Upper lobe of right lung (tissue), 1 donor: ENCODE measurements at regions not wholly inside any gene's neighbourhood (a gene's known extent, or its start where the extent isn't known, plus 50 kb on each side); places are given as distances from the start of the nearest gene placed in this dataset.
"Not testable (repeated sequence)": the region's sequence is repeated elsewhere in the genome, so short reads cannot be mapped to it uniquely, and the experiment has no call there.

ENCODE experiments used
- ATAC-seq: fragments of 200-7000 bp; cut with Tn5 transposase; one replicate; pipeline ENCODE4 v1.9.1; 2020; ENCODE audit warnings: mild to moderate bottlenecking, moderate library complexity
- DNase-seq: peaks from one replicate; pipeline ENCODE4 v3.0.0-alpha.2; 2020
- H3K27ac ChIP-seq: fragments of 200-600 bp; one replicate; pipeline ENCODE4 v1.8.0; 2022
- H3K27me3 ChIP-seq: fragments of 200-600 bp; one replicate; pipeline ENCODE4 v1.8.0; 2022; ENCODE audit warnings: mild to moderate bottlenecking
- H3K36me3 ChIP-seq: fragments of 200-600 bp; one replicate; pipeline ENCODE4 v1.8.0; 2022
- H3K4me1 ChIP-seq: fragments of 200-600 bp; one replicate; pipeline ENCODE4 v1.8.0; 2022
- H3K4me3 ChIP-seq: fragments of 200-600 bp; one replicate; pipeline ENCODE4 v1.8.0; 2022; ENCODE audit warnings: mild to moderate bottlenecking
- H3K9me3 ChIP-seq: fragments of 200-600 bp; one replicate; pipeline ENCODE4 v1.8.0; 2022
- intact Hi-C: fragments of 100-400 bp; cut with DNase I; formaldehyde crosslinking; loops from one replicate; pipeline ENCODE4 v1.11.0; 2022
- TF ChIP-seq, protein P1 (sequence below): fragments of 200-600 bp; IDR thresholded peaks from one replicate; pipeline ENCODE4 v1.8.0; 2022; ENCODE audit warnings: antibody characterized with exemption
- donor health status: DM: no; HTN: yes; CAD: no; lungs with severe emphysema.

DNA sequence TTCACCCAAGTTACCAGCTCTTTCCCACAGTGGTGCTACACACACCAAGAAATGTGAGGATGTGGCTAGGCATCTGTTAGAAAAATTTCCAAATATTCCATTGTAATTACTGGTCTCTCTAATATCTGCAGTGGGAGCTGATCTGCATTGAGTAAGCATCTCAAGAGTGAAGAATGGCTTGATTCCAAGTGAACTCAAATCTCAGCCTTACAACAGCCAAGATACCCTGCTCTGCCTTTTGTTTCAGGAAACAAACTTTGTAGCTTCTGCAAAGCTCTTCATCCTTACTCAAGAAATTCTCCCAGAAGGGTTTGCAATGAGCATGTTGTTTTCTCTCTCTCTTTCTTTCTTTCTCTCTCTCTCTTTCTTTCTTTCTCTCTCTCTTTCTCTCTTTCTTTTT lies 181.1 kb downstream of the FCRL5 start:
- no peaks in the 10 kb centered on the region for H3K27me3 ChIP-seq
- H3K4me1 ChIP-seq, result no peaks in the 10 kb centered on the region
- intact Hi-C loops, result loop anchor here (10.0 kb wide), 1 partner anchor 124 kb away; no protein-coding TSS in a partner anchor
- no peaks in the 10 kb centered on the region for H3K36me3 ChIP-seq
- ATAC-seq (no peak), DNase-seq (no peak)
- H3K9me3 ChIP-seq, result no peaks in the 10 kb centered on the region
- TF ChIP-seq, protein P1, sequence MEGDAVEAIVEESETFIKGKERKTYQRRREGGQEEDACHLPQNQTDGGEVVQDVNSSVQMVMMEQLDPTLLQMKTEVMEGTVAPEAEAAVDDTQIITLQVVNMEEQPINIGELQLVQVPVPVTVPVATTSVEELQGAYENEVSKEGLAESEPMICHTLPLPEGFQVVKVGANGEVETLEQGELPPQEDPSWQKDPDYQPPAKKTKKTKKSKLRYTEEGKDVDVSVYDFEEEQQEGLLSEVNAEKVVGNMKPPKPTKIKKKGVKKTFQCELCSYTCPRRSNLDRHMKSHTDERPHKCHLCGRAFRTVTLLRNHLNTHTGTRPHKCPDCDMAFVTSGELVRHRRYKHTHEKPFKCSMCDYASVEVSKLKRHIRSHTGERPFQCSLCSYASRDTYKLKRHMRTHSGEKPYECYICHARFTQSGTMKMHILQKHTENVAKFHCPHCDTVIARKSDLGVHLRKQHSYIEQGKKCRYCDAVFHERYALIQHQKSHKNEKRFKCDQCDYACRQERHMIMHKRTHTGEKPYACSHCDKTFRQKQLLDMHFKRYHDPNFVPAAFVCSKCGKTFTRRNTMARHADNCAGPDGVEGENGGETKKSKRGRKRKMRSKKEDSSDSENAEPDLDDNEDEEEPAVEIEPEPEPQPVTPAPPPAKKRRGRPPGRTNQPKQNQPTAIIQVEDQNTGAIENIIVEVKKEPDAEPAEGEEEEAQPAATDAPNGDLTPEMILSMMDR, result no peak
- no peak overlapping the region for H3K4me3 ChIP-seq
- H3K27ac ChIP-seq, result no peak overlapping the region

DNA sequence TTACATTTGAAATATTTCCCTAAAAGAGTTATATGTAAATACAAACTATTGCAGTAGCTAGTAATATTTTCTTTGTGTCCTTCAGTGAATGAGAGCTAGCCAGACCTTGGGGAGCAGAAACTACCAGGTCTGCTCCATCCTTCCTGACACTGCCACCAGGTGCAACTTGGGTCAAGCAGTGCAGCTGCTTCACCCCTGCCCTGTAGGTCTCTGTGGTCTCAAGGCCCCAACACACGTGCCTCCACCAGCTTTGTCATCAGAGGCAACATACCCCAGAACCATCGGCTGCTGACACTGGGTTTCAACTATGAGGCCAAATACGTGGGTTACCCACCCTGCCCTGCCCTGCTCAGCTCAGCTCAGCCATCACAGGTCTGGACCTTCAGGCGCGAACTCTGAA lies 181.6 kb downstream of the FCRL5 start:
- ATAC-seq, result no peak
- Histone ChIP-seq H3K9me3 (no peaks in the 10 kb centered on the region), H3K27me3 (no peaks in the 10 kb centered on the region), H3K4me1 (no peaks in the 10 kb centered on the region), H3K27ac (no peak overlapping the region), H3K4me3 (no peak overlapping the region), H3K36me3 (no peaks in the 10 kb centered on the region)
- TF ChIP-seq, protein P1, result no peak
- intact Hi-C loops, result loop anchor here (10.0 kb wide), 1 partner anchor 124 kb away; no protein-coding TSS in a partner anchor
- DNase-seq, result no peak

DNA sequence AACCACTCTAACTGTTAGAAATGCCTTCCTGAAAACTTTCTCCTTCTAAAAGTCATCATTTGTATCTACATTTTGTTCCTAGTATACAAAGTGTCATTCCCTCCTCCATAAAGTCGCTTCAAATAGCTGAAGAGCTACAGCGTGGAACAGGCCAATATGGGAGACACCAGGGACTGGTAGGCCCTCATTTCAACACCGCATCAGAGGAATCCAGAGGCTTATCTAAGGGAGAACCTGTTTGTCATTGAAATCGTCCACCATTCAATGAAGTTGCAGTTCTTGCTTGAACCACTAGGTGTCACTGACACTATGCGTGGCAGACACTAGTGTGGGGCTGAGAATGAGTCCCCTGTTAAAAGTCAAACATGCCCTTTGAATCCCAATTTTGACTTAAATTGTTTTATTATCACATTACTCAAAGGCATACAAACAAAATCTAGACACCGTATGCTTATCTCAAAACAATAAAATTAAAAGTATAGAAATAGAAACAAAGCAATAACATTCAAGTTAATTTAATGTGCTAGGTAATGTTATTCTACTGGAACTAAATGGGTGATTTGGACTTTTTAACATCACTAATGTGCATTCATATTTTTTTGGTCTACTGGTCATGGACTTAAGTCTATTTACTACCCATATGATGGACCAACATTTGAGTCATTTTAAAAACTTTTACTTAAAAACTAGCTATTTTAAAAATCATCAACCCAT lies 182.3 kb downstream of the FCRL5 start:
- Histone ChIP-seq H3K4me1 (no peaks in the 10 kb centered on the region), H3K4me3 (no peak overlapping the region), H3K36me3 (no peaks in the 10 kb centered on the region), H3K27ac (no peak overlapping the region), H3K27me3 (no peaks in the 10 kb centered on the region), H3K9me3 (no peaks in the 10 kb centered on the region)
- DNase-seq (no peak), ATAC-seq (peak; percentile 93)
- intact Hi-C loops, result loop anchor here (10.0 kb wide), 1 partner anchor 125 kb away; no protein-coding TSS in a partner anchor
- TF ChIP-seq, protein P1, result peak; percentile 95

DNA sequence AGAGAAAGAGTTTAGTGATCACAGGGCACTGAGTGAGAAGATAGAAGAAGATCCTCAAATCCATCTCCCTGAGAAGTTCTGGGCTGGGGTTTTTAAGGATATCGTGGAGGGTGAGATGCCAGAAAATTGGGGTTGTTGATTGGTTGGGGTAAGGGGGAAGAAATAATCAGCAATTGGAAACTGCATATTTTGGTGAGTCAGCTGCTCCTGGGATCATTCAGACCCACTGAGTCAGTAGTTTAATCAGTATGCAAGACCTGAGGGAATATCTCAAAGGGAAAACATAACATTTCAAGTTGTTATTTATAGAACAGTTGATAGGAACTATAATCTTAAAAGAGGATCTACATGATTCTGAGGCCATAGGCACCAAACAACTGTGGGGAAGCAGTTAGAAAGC lies 183.4 kb downstream of the FCRL5 start:
- not testable (repeated sequence) for ATAC-seq

DNA sequence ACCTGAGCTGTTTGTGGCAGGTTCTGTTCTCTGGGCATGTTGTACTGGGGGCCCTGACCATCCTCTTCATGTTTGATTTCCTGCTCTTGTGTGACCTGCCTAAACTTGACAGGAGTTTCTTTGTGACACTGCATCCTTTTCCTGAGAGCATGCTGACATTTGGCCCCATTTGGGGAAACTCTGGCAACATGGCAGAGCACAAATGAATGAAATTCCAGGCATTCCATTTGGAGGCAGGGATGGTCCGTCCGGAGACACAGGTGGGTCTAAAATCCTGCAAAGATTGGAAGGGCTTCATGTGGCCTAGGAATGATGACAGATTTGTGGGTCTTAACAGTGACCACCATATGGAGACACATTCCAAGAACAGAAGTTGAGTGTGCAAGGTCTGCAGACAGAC lies 184.0 kb downstream of the FCRL5 start:
- Histone ChIP-seq H3K27me3 (no peaks in the 10 kb centered on the region), H3K36me3 (no peaks in the 10 kb centered on the region), H3K9me3 (no peaks in the 10 kb centered on the region), H3K27ac (no peak overlapping the region), H3K4me1 (no peaks in the 10 kb centered on the region), H3K4me3 (no peak overlapping the region)
- TF ChIP-seq, protein P1, result no peak
- no peak for DNase-seq
- no peak for ATAC-seq
- intact Hi-C loops, result no loop called here

More for the DNA sequence above, 183.4 kb downstream of the FCRL5 start:
- H3K4me1 ChIP-seq, H3K36me3 ChIP-seq, H3K4me3 ChIP-seq, DNase-seq, H3K27ac ChIP-seq, intact Hi-C loops, H3K27me3 ChIP-seq, H3K9me3 ChIP-seq: not testable (repeated sequence)

DNA sequence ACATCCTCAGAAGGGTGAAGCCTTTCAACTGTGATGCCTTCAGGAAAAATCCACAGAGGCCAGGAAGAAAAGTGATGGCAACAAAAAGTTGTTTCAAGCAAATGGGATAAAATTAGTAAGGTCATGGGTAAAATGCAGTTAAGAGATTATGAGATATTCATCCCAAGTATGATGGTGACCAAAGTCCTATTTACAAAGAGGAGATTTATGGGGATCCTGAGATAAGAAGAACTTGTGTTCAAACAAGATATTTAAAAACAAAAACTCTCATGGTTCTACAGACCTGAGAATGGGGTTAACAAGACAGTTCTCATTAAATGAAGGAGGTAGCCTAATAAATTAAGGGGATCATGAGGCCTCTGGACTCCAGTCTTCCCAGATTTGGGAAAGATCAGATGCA lies 184.4 kb downstream of the FCRL5 start:
- no peaks in the 10 kb centered on the region for H3K9me3 ChIP-seq
- TF ChIP-seq, protein P1, result no peak
- intact Hi-C loops, result no loop called here
- no peaks in the 10 kb centered on the region for H3K4me1 ChIP-seq
- ATAC-seq, result no peak
- H3K4me3 ChIP-seq, result no peak overlapping the region
- no peak for DNase-seq
- no peaks in the 10 kb centered on the region for H3K36me3 ChIP-seq
- H3K27me3 ChIP-seq, result no peaks in the 10 kb centered on the region
- no peak overlapping the region for H3K27ac ChIP-seq
